ENCODE measurements at regions not wholly inside any gene's neighbourhood (a gene's known extent, or its start where the extent isn't known, plus 50 kb on each side); places are given as distances from the start of the nearest gene placed in this dataset.

DNA sequence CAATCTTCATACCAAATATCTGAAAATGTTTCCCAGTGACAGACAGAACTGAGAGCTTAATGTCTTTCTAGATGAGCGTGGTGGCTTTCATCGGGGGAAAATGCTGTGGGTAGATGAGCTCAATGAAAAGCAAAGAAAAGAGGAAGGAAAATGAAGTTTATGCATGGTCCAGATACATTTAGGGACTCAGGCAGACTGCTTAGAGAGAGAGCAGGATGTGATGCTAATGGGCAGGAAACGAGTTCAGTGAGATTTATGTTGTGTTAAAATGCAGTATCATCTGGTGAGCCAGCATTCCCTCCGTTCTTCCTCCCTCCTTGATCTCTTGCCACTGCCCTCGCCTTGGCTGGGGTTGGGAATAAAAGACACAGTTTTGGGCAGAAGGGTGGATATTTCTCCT is 229.2 kb downstream of the GBA3 start:
- intact Hi-C loops (cut with micrococcal nuclease): no loop called here
- TF ChIP-seq, protein P1, sequence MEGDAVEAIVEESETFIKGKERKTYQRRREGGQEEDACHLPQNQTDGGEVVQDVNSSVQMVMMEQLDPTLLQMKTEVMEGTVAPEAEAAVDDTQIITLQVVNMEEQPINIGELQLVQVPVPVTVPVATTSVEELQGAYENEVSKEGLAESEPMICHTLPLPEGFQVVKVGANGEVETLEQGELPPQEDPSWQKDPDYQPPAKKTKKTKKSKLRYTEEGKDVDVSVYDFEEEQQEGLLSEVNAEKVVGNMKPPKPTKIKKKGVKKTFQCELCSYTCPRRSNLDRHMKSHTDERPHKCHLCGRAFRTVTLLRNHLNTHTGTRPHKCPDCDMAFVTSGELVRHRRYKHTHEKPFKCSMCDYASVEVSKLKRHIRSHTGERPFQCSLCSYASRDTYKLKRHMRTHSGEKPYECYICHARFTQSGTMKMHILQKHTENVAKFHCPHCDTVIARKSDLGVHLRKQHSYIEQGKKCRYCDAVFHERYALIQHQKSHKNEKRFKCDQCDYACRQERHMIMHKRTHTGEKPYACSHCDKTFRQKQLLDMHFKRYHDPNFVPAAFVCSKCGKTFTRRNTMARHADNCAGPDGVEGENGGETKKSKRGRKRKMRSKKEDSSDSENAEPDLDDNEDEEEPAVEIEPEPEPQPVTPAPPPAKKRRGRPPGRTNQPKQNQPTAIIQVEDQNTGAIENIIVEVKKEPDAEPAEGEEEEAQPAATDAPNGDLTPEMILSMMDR (IDR thresholded peaks at IDR 0.05; ENCODE audit: borderline replicate concordance): no peak
- H3K36me3 ChIP-seq: no peaks in the 10 kb centered on the region

DNA sequence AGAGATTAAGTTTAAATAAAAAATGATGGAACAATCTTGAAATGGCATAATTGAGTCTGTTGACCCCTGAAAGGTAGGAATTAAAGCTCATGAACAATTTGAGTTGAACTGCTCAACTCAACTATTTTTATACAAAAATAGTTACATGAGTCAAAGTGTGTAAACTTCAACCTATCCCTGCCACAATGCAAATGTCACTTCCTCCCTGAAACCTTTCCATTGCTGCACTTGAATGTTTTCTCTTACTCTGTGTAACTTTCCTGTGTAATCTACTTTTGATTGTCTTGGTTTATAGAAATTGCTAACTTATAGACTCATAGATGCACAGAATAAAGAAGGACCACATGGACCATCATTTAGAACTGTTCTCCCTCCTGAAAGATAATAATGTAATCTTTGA is 218.5 kb downstream of the GBA3 start:
- no peak for DNase-seq
- H3K36me3 ChIP-seq: no peaks in the 10 kb centered on the region
- intact Hi-C loops (cut with micrococcal nuclease): no loop called here
- TF ChIP-seq, protein P1 (IDR thresholded peaks at IDR 0.05; ENCODE audit: borderline replicate concordance): no peak
- no peaks in the 10 kb centered on the region for H3K9me3 ChIP-seq (replicated peaks)
- H3K27ac ChIP-seq (replicated peaks): no peak overlapping the region
- no peaks in the 10 kb centered on the region for H3K4me1 ChIP-seq
- H3K27me3 ChIP-seq (ENCODE audit: low read depth): no peaks in the 10 kb centered on the region
- no peak overlapping the region for H3K4me3 ChIP-seq

More for the DNA sequence above, 229.2 kb downstream of the GBA3 start:
- Histone ChIP-seq H3K4me1 (no peaks in the 10 kb centered on the region), H3K27ac (replicated peaks) (no peak overlapping the region), H3K27me3 (ENCODE audit: low read depth) (no peaks in the 10 kb centered on the region), H3K4me3 (no peak overlapping the region), H3K9me3 (replicated peaks) (no peaks in the 10 kb centered on the region)
- DNase-seq: no peak

DNA sequence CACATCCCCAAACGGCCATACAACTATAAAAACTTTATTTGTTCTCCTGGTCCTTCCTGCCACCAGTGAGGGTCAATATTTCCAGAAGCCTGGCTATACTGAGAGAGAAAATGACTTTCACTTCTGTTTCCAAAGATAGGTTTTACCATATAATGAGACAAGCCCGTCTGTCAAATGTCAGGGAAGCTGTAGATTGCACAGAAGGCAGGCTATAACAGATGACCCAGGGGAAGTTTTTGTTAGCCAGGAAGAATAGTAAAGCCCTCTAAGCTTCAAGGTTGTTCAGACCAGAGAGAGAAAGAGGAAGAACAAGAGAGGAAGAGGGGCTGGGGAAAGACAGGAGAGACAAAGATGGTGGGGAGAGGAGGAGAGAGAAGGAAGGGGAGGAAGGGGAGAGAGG is 217.5 kb downstream of the GBA3 start:
- H3K27me3 ChIP-seq (ENCODE audit: low read depth): no peaks in the 10 kb centered on the region
- DNase-seq: no peak
- intact Hi-C loops (cut with micrococcal nuclease): no loop called here
- H3K9me3 ChIP-seq (replicated peaks): no peaks in the 10 kb centered on the region
- TF ChIP-seq, protein P1 (IDR thresholded peaks at IDR 0.05; ENCODE audit: borderline replicate concordance): no peak
- H3K27ac ChIP-seq (replicated peaks): no peak overlapping the region
- H3K4me1 ChIP-seq: no peaks in the 10 kb centered on the region
- no peaks in the 10 kb centered on the region for H3K36me3 ChIP-seq
- H3K4me3 ChIP-seq: no peak overlapping the region

DNA sequence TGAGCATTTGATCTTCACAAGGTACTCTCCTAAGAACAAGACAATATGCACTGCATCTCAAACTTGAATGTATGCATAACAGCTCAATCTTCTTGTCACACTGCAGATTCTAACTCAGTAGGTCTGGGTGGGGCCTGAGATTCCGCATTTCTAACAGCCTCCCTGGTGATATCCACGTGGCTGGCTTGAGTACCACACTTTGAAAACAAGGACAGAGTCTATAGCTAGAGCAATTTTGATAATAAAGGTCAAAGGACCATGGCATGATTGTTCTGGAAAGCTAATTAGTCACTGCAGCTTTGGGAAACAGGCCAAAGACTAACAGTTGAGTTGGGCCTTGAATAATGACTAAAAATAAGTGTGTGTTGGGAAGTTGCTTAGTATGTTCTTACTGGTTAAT is 213.3 kb downstream of the GBA3 start:
- intact Hi-C loops (cut with micrococcal nuclease): no loop called here
- no peaks in the 10 kb centered on the region for H3K4me1 ChIP-seq
- H3K9me3 ChIP-seq (replicated peaks): no peaks in the 10 kb centered on the region
- H3K27me3 ChIP-seq (ENCODE audit: low read depth): no peaks in the 10 kb centered on the region
- TF ChIP-seq, protein P1 (IDR thresholded peaks at IDR 0.05; ENCODE audit: borderline replicate concordance): no peak
- H3K27ac ChIP-seq (replicated peaks): no peak overlapping the region
- no peaks in the 10 kb centered on the region for H3K36me3 ChIP-seq
- no peak for DNase-seq
- no peak overlapping the region for H3K4me3 ChIP-seq

DNA sequence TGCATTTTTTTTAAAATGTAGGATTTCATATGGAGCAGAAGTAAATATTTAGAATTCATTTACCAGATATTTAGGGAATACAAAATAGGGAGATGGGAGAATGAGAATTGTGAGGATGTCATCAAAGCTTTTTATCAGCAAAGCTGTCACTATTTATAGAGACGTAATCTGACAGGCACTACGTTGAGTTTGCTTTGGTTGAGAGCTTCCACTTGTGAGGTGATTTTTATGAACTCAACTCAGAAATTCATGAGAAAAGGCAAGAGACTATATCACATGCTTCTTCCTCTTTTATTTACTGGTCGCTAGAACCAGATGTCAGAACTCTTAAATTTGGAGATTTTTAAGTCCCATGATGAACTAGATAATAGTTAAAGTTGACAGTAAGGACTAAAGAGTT is 211.2 kb downstream of the GBA3 start:
- no peaks in the 10 kb centered on the region for H3K9me3 ChIP-seq (replicated peaks)
- H3K4me3 ChIP-seq: no peak overlapping the region
- H3K4me1 ChIP-seq: no peaks in the 10 kb centered on the region
- no peak for DNase-seq
- TF ChIP-seq, protein P1 (IDR thresholded peaks at IDR 0.05; ENCODE audit: borderline replicate concordance): no peak
- H3K27me3 ChIP-seq (ENCODE audit: low read depth): no peaks in the 10 kb centered on the region
- no peaks in the 10 kb centered on the region for H3K36me3 ChIP-seq
- intact Hi-C loops (cut with micrococcal nuclease): no loop called here
- no peak overlapping the region for H3K27ac ChIP-seq (replicated peaks)

DNA sequence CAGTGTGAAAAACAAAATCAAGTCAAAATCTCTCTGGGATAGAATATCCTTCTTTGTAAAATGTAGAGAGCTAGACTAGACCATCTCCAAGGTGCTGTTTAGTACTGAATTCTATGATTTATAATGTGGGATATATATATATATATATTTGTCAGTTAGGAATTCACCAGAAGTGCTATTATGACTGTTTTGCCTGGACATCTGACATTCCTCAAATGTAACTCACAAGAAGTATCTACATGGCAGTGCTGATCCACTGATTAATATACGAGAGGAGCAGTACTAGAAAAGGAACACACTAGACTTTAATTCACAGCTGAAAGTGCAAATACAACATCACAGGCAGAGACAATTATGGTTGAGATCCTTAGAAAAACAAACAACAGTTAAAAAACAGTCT is 208.9 kb downstream of the GBA3 start:
- H3K36me3 ChIP-seq: no peaks in the 10 kb centered on the region
- DNase-seq: no peak
- TF ChIP-seq, protein P1 (IDR thresholded peaks at IDR 0.05; ENCODE audit: borderline replicate concordance): no peak
- H3K27me3 ChIP-seq (ENCODE audit: low read depth): no peaks in the 10 kb centered on the region
- no peak overlapping the region for H3K4me3 ChIP-seq
- H3K9me3 ChIP-seq (replicated peaks): no peaks in the 10 kb centered on the region
- no peaks in the 10 kb centered on the region for H3K4me1 ChIP-seq
- H3K27ac ChIP-seq (replicated peaks): no peak overlapping the region
- intact Hi-C loops (cut with micrococcal nuclease): no loop called here
